ENCODE measurements at regions not wholly inside any gene's neighbourhood (a gene's known extent, or its start where the extent isn't known, plus 50 kb on each side); places are given as distances from the start of the nearest gene placed in this dataset.
A peak's percentile ranks its signal among the peaks of the same experiment; 100 is the strongest.

DNA sequence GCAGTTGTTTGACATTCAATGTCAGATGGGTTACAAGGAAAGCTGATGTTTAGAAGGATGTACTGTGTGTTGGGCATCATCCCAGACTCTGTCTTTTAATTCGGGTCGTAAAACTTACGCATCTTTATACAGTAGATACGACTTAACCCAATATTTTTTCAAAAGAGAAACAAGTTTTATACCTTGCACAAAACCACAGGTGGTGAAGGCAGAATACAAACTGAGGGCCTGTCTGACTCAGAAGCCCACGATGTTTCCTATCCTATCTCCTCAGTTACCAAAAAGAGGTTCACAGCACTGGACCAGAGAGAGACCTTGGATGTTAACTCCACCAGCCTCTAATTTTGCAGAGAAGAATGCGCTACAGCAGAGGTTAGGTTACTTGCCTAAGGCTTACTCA lies 477.0 kb downstream of the FOXO1 start:
- TF ChIP-seq, protein P1, sequence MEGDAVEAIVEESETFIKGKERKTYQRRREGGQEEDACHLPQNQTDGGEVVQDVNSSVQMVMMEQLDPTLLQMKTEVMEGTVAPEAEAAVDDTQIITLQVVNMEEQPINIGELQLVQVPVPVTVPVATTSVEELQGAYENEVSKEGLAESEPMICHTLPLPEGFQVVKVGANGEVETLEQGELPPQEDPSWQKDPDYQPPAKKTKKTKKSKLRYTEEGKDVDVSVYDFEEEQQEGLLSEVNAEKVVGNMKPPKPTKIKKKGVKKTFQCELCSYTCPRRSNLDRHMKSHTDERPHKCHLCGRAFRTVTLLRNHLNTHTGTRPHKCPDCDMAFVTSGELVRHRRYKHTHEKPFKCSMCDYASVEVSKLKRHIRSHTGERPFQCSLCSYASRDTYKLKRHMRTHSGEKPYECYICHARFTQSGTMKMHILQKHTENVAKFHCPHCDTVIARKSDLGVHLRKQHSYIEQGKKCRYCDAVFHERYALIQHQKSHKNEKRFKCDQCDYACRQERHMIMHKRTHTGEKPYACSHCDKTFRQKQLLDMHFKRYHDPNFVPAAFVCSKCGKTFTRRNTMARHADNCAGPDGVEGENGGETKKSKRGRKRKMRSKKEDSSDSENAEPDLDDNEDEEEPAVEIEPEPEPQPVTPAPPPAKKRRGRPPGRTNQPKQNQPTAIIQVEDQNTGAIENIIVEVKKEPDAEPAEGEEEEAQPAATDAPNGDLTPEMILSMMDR (IDR thresholded peaks at IDR 0.05; ENCODE audit: insufficient read depth, low read length, missing control alignments): no peak
- no peak overlapping the region for H3K4me3 ChIP-seq (ENCODE audit: low read depth, low read length)
- POLR2A ChIA-PET: no interaction called here
- CTCF ChIA-PET: no interaction called here
- DNase-seq (ENCODE audit: low read depth, low spot score): no peak

DNA sequence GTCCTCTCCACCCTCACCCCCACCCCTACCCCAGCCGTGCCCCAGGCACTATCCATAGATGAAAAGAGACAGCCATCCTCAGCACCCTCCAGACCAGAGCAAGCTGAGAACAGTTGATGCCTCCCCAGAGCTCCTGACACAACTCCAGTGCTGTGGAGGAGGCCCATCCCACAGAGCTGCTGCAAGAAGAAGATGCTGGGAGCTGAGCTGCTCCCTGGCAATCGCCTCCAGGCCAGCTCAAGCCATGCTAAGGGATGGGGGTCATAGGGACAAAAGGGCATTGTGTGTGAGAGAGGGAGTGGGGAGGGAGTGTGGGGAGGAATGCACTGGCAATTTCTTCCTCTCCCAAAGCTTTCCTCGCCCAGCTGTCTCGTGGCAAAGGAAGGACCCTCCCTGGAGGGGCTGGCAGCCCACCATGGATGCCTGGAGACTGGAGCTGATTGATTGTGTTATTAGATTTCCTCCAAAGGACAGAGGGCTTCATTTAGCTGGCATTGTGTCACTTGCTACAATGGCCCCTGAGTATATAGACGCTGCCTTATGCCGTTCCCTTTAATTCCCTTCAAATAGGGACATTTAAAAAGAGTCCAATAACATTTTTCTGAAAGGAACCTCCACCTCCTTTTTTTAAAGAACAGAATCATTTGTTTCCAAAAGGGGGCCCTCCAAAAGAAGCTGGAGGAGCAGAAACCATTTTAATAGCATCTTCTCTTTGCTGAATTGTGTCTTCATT lies 476.4 kb downstream of the FOXO1 start:
- no peak overlapping the region for H3K4me3 ChIP-seq (ENCODE audit: low read depth, low read length)
- TF ChIP-seq, protein P1 (IDR thresholded peaks at IDR 0.05; ENCODE audit: insufficient read depth, low read length, missing control alignments): no peak
- DNase-seq (ENCODE audit: low read depth, low spot score): no peak
- ChIA-PET POLR2A (no interaction called here), CTCF (no interaction called here)

DNA sequence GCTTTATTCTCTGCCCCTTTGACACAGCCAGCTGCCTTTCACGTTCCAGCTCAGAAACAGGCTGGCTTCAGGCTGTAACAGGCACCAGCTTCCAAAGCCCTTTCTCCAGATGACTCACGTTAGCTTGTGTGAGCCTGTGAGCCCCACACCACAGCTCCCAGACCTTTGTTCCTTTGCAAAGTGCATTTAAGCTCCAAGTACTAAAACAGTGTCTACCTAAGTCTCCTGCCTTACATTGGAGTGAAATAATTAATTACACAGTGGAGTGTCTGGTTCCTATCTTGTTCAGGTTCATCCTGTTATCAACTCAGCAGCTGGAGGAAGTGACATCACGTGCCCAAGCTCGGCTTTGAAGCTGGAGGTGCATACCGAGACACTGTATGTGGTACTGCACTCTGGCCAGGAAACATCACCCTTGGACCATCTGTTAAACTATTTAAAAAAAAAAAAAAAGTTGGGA lies 475.8 kb downstream of the FOXO1 start:
- DNase-seq (ENCODE audit: low read depth, low spot score): peak; percentile 1
- H3K4me3 ChIP-seq (ENCODE audit: low read depth, low read length): no peak overlapping the region
- POLR2A ChIA-PET: no interaction called here
- TF ChIP-seq, protein P1 (IDR thresholded peaks at IDR 0.05; ENCODE audit: insufficient read depth, low read length, missing control alignments): no peak
- CTCF ChIA-PET: no interaction called here

DNA sequence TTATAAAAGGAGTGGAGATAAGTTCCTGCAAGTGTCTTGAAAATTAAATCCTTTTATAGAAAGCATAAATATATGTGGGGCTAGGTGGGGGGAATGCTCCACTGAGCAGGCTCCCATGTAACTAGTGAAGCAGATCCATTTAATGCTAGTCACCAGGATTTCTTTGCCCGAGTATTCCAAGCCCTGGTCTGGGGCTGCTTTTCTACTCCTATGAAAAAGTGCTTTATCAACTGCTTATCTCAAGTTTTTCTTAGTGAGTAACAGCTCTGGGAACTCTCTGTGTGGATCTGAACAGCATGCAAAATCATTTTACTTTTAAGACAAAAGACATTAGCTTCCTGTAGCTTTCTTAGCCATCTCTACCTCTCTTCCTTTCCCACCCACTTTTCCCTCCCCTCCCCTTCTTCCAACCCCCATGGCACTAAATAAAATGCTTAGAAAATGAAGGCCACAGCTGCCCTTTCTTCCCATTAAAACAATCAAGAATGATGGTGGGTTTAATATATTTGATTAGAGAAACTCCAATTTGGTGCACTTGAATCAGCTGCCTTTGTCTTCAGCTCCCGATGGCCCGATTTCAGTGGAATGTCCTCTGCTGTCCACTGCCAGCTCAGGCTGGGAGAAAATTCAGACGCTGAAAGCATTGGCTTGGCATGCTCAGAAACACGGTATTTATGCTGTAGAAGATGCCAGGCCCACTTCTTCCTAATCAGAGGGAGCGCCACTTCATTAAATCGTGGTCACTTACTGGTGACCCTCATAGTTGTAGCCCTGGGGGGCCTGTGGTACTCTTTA lies 475.1 kb downstream of the FOXO1 start:
- ChIA-PET CTCF (no interaction called here), POLR2A (no interaction called here)
- DNase-seq (ENCODE audit: low read depth, low spot score): no peak
- no peak overlapping the region for H3K4me3 ChIP-seq (ENCODE audit: low read depth, low read length)
- TF ChIP-seq, protein P1 (IDR thresholded peaks at IDR 0.05; ENCODE audit: insufficient read depth, low read length, missing control alignments): no peak

DNA sequence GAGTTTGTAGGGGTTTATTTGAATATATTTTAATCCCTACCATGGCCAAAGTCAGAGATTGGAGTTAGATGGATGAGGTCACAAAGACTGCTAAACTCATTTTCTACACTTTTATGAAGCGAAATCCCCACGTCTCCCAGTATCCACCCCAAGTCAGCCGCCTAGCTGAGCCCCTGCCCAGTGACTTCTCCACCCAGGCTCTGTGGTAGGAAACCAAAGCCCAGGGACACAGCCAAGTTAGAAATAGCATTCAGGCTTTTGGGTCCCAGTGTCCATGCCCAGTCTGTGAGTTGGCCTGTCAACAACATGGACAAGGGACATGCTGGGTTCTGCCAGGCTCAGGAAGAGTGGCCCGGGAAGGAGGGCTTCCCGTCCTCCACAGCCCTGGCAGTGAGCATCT lies 474.0 kb downstream of the FOXO1 start:
- DNase-seq (ENCODE audit: low read depth, low spot score): no peak
- H3K4me3 ChIP-seq (ENCODE audit: low read depth, low read length): no peak overlapping the region
- POLR2A ChIA-PET: no interaction called here
- TF ChIP-seq, protein P1 (IDR thresholded peaks at IDR 0.05; ENCODE audit: insufficient read depth, low read length, missing control alignments): no peak
- CTCF ChIA-PET: no interaction called here

DNA sequence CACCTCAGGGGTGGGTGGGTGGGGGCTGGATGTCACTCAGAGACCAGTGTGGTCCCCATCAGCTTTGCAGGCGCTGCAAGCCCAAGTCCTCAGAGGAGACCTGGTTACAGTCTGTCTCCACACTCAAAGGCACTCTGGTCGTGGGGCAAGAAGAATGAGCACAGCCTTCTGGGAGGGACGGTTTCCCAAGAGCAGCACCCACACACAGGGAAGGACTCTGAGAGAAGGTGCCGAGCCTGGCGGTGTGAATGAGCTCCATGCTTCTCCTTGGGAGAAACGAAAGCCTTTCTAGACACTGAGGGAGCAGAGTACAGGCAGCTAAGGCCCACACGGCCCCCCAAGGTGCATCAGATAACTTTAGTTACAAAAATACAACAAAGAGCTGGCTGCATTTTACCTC lies 473.6 kb downstream of the FOXO1 start:
- ChIA-PET CTCF (no interaction called here), POLR2A (no interaction called here)
- H3K4me3 ChIP-seq (ENCODE audit: low read depth, low read length): no peak overlapping the region
- no peak for DNase-seq (ENCODE audit: low read depth, low spot score)
- TF ChIP-seq, protein P1 (IDR thresholded peaks at IDR 0.05; ENCODE audit: insufficient read depth, low read length, missing control alignments): no peak
